H9 (cell line): ENCODE measurements at regions not wholly inside any gene's neighbourhood (a gene's known extent, or its start where the extent isn't known, plus 50 kb on each side); places are given as distances from the start of the nearest gene placed in this dataset.

Experiments
- DNase-seq: peaks from one replicate; pipeline ENCODE4 v3.0.0-alpha.2; 2017
- H2AFZ ChIP-seq: one replicate; pipeline ENCODE4 v1.6.1; 2013; ENCODE audit warnings: mild to moderate bottlenecking, low read length, control low read depth, moderate library complexity
- H2AK5ac ChIP-seq: 2 replicates; pipeline ENCODE4 v1.6.1; 2013; ENCODE audit warnings: low read length, control low read depth, mixed read lengths; ENCODE audit not compliant: insufficient read length
- H2BK120ac ChIP-seq: one replicate; pipeline ENCODE4 v1.6.1; 2013; ENCODE audit warnings: low read depth, mild to moderate bottlenecking, low read length, control low read depth, inconsistent platforms; ENCODE audit not compliant: poor library complexity, severe bottlenecking
- H2BK12ac ChIP-seq: 2 replicates; pipeline ENCODE4 v1.6.1; 2013; ENCODE audit warnings: low read length, control low read depth, mixed read lengths, low read depth; ENCODE audit not compliant: insufficient read length
- H2BK15ac ChIP-seq: 2 replicates; pipeline ENCODE4 v1.6.1; 2013; ENCODE audit warnings: low read depth, low read length, control low read depth
- H2BK20ac ChIP-seq: one replicate; pipeline ENCODE4 v1.6.1; 2013; ENCODE audit warnings: low read depth, mild to moderate bottlenecking, low read length, control low read depth, inconsistent platforms; ENCODE audit not compliant: poor library complexity, severe bottlenecking
- H2BK5ac ChIP-seq: 2 replicates; pipeline ENCODE4 v1.6.1; 2013; ENCODE audit warnings: low read length, control low read depth, mixed read lengths; ENCODE audit not compliant: insufficient read length
- H3K14ac ChIP-seq: 2 replicates; pipeline ENCODE4 v1.6.1; 2013; ENCODE audit warnings: low read length, control low read depth; ENCODE audit not compliant: insufficient read depth
- H3K18ac ChIP-seq: 2 replicates; pipeline ENCODE4 v1.6.1; 2013; ENCODE audit warnings: low read depth, mild to moderate bottlenecking, mixed read lengths, low read length, control low read depth; ENCODE audit not compliant: insufficient read length
- H3K23ac ChIP-seq: 2 replicates; pipeline ENCODE4 v1.6.1; 2013; ENCODE audit warnings: low read length, control low read depth, mixed read lengths, low read depth; ENCODE audit not compliant: insufficient read length
- H3K23me2 ChIP-seq: 2 replicates; pipeline ENCODE4 v1.6.1; 2013; ENCODE audit warnings: low read depth, mild to moderate bottlenecking, mixed read lengths, low read length, control low read depth; ENCODE audit not compliant: insufficient read length, poor library complexity, severe bottlenecking
- H3K27ac ChIP-seq: 2 replicates; pipeline ENCODE4 v1.5.1; 2013; ENCODE audit warnings: low read length, control low read depth, mixed read lengths, low read depth; ENCODE audit not compliant: insufficient read length
- H3K27me3 ChIP-seq: 2 replicates; pipeline ENCODE4 v1.6.1; 2013; ENCODE audit warnings: low read length, control low read depth, inconsistent platforms; ENCODE audit not compliant: insufficient read depth
- H3K4ac ChIP-seq: 2 replicates; pipeline ENCODE4 v1.6.1; 2013; ENCODE audit warnings: low read depth, mild to moderate bottlenecking, control low read depth, inconsistent platforms, low read length, moderate library complexity
- H3K4me1 ChIP-seq: 2 replicates; pipeline ENCODE4 v1.6.1; 2013; ENCODE audit warnings: low read length, control low read depth, inconsistent platforms; ENCODE audit not compliant: insufficient read depth
- H3K4me2 ChIP-seq: 2 replicates; pipeline ENCODE4 v1.6.1; 2013; ENCODE audit warnings: low read length, control low read depth, mixed read lengths; ENCODE audit not compliant: insufficient read length, insufficient read depth
- H3K56ac ChIP-seq: 2 replicates; pipeline ENCODE4 v1.6.1; 2013; ENCODE audit warnings: low read depth, mild to moderate bottlenecking, mixed read lengths, low read length, control low read depth; ENCODE audit not compliant: insufficient read length
- H3K79me1 ChIP-seq: 2 replicates; pipeline ENCODE4 v1.6.1; 2013; ENCODE audit warnings: low read depth, mild to moderate bottlenecking, moderate library complexity, low read length, control low read depth, inconsistent platforms; ENCODE audit not compliant: insufficient read depth, poor library complexity, severe bottlenecking
- H3K79me2 ChIP-seq: 2 replicates; pipeline ENCODE4 v1.6.1; 2013; ENCODE audit warnings: low read length, control low read depth, inconsistent platforms; ENCODE audit not compliant: insufficient read depth
- H3K9ac ChIP-seq: 2 replicates; pipeline ENCODE4 v1.6.1; 2013; ENCODE audit warnings: low read length, control low read depth, mixed read lengths; ENCODE audit not compliant: insufficient read length; ENCODE audit errors: extremely low read depth
- H3K9me3 ChIP-seq: one replicate; pipeline ENCODE4 v1.6.1; 2013; ENCODE audit warnings: low read depth, low read length, inconsistent platforms; ENCODE audit not compliant: control insufficient read depth
- H3T11ph ChIP-seq: one replicate; pipeline ENCODE4 v1.6.1; 2013; ENCODE audit warnings: mild to moderate bottlenecking, low read length, control low read depth, inconsistent platforms
- H4K20me1 ChIP-seq: one replicate; pipeline ENCODE4 v1.6.1; 2013; ENCODE audit not compliant: control insufficient read depth, insufficient read length, insufficient read depth
- H4K5ac ChIP-seq: 2 replicates; pipeline ENCODE4 v1.6.1; 2013; ENCODE audit warnings: low read depth, mild to moderate bottlenecking, mixed read lengths, low read length, control low read depth; ENCODE audit not compliant: insufficient read length
- H4K8ac ChIP-seq: replicated peaks from 2 replicates; pipeline ENCODE4 v1.6.1; 2013; ENCODE audit warnings: low read length, control low read depth, mixed read lengths, low read depth; ENCODE audit not compliant: insufficient read length
- H4K91ac ChIP-seq: 2 replicates; pipeline ENCODE4 v1.6.1; 2013; ENCODE audit warnings: low read depth, mild to moderate bottlenecking, moderate library complexity, mixed read lengths, low read length, control low read depth; ENCODE audit not compliant: insufficient read length
- H3K27ac Mint-ChIP-seq, 3 experiments: 2 replicates in 2 of 3; 3 replicates in 1 of 3; pipeline ENCODE4 v1.8.0; 2020 to 2021; ENCODE audit warnings: mixed read lengths in 3 of 3, mild to moderate bottlenecking in 1 of 3, moderate library complexity in 1 of 3
- H3K27me3 Mint-ChIP-seq: 2 replicates; pipeline ENCODE4 v1.8.0; 2021; ENCODE audit warnings: low read depth, mild to moderate bottlenecking, moderate library complexity, mixed read lengths
- H3K36me3 Mint-ChIP-seq, 3 experiments: 2 replicates in 2 of 3; 3 replicates in 1 of 3; pipeline ENCODE4 v1.8.0; 2020 to 2021; ENCODE audit warnings: low read depth in 3 of 3, mixed read lengths in 3 of 3; ENCODE audit not compliant: insufficient read depth in 1 of 3
- H3K4me1 Mint-ChIP-seq, 2 experiments: 2 replicates each; pipeline ENCODE4 v1.8.0; 2020; ENCODE audit warnings: mixed read lengths in 2 of 2
- H3K4me3 Mint-ChIP-seq, 2 experiments: 2 replicates in 1 of 2; 3 replicates in 1 of 2; pipeline ENCODE4 v1.8.0; 2020 to 2021; ENCODE audit warnings: mild to moderate bottlenecking in 2 of 2, mixed read lengths in 2 of 2, moderate library complexity in 1 of 2
- H3K9me3 Mint-ChIP-seq, 2 experiments: 2 replicates in 1 of 2; 3 replicates in 1 of 2; pipeline ENCODE4 v1.8.0; 2020; ENCODE audit warnings: mild to moderate bottlenecking in 2 of 2, mixed read lengths in 2 of 2, moderate library complexity in 1 of 2
- WGBS: extraction: QIAGEN DNeasy Blood & Tissue Kit; methylation state at CpG from one replicate; pipeline ENCODE4 v1.1.7; 2013; ENCODE audit warnings: missing lambda C conversion rate, low lambda C conversion rate, mixed read lengths; ENCODE audit not compliant: insufficient read length; ENCODE audit errors: extremely low coverage; 5-methylcytosine and 5-hydroxymethylcytosine counted together
- TF ChIP-seq, protein P1 (sequence below): fragments of 200-600 bp; sonication (generic); conservative IDR thresholded peaks from 3 replicates; pipeline ENCODE4 v1.8.0; 2021; ENCODE audit warnings: antibody characterized with exemption, mild to moderate bottlenecking

- no peak overlapping the region for H2BK5ac ChIP-seq
- TF ChIP-seq, protein P1, sequence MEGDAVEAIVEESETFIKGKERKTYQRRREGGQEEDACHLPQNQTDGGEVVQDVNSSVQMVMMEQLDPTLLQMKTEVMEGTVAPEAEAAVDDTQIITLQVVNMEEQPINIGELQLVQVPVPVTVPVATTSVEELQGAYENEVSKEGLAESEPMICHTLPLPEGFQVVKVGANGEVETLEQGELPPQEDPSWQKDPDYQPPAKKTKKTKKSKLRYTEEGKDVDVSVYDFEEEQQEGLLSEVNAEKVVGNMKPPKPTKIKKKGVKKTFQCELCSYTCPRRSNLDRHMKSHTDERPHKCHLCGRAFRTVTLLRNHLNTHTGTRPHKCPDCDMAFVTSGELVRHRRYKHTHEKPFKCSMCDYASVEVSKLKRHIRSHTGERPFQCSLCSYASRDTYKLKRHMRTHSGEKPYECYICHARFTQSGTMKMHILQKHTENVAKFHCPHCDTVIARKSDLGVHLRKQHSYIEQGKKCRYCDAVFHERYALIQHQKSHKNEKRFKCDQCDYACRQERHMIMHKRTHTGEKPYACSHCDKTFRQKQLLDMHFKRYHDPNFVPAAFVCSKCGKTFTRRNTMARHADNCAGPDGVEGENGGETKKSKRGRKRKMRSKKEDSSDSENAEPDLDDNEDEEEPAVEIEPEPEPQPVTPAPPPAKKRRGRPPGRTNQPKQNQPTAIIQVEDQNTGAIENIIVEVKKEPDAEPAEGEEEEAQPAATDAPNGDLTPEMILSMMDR = no peak
- no peak overlapping the region for H3K14ac ChIP-seq
- H2BK120ac ChIP-seq = no peak overlapping the region
- no peaks in the 10 kb centered on the region; the same call in 1 of the 2 replicates for H3K4me1 ChIP-seq
- no peak overlapping the region for H4K8ac ChIP-seq
- Mint-ChIP-seq H3K4me1 (peaks cover 11 to 17% of the 10 kb centered on the region in 2 experiments), H3K4me3 (no peak overlapping the region), H3K27ac (no peak overlapping the region), H3K9me3 (peaks cover 4 to 6% of the 10 kb centered on the region in 2 experiments; a peak in 4 of 5 replicates), H3K36me3 (no peaks in the 10 kb centered on the region; a peak in 1 of 7 replicates), H3K27me3 (peaks cover 9% of the 10 kb centered on the region)
- no peak for DNase-seq
- no peak overlapping the region for H3K27ac ChIP-seq
- no peak overlapping the region for H2BK15ac ChIP-seq
- no peak overlapping the region for H3K56ac ChIP-seq
- H2BK20ac ChIP-seq = no peak overlapping the region
- H3K4me2 ChIP-seq = no peak overlapping the region
- H2AK5ac ChIP-seq = no peak overlapping the region
- H2BK12ac ChIP-seq = no peak overlapping the region
- no peak overlapping the region for H3K9ac ChIP-seq
- no peaks in the 10 kb centered on the region for H3K79me2 ChIP-seq
- H4K91ac ChIP-seq = no peak overlapping the region
- no peaks in the 10 kb centered on the region for H3K27me3 ChIP-seq
- H2AFZ ChIP-seq = no peak overlapping the region
- no peak overlapping the region for H3K4ac ChIP-seq
- no peak overlapping the region for H3K23ac ChIP-seq
- no peak overlapping the region for H3K18ac ChIP-seq
- H3T11ph ChIP-seq = no peak overlapping the region
- H3K9me3 ChIP-seq = no peaks in the 10 kb centered on the region
- no peaks in the 10 kb centered on the region for H3K79me1 ChIP-seq
- H3K23me2 ChIP-seq = no peaks in the 10 kb centered on the region
- no CpG with 5 or more reads among the region's 15 CpGs for WGBS
- H4K5ac ChIP-seq = no peak overlapping the region
- no peaks in the 10 kb centered on the region for H4K20me1 ChIP-seq
These were observed 54.5 kb upstream of the RAPGEF1 start for GRCh38 chr9:131794393-131794792.
